OCI-LY3 (cell line): ENCODE measurements at regions not wholly inside any gene's neighbourhood (a gene's known extent, or its start where the extent isn't known, plus 50 kb on each side); places are given as distances from the start of the nearest gene placed in this dataset.

ENCODE experiments used
- EZH2phosphoT487 ChIP-seq: fragments of 200-600 bp; shearing (Covaris generic); IDR thresholded peaks from 2 replicates; pipeline ENCODE4 v1.6.1; 2018; ENCODE audit warnings: antibody characterized with exemption, mixed run types, low read depth
- TF ChIP-seq, protein P1 (sequence below): fragments of 200-600, 300-600 bp; sonication (generic); IDR thresholded peaks from 2 replicates; pipeline ENCODE4 v1.5.1; 2014; ENCODE audit warnings: antibody characterized with exemption, low read length, low read depth

DNA sequence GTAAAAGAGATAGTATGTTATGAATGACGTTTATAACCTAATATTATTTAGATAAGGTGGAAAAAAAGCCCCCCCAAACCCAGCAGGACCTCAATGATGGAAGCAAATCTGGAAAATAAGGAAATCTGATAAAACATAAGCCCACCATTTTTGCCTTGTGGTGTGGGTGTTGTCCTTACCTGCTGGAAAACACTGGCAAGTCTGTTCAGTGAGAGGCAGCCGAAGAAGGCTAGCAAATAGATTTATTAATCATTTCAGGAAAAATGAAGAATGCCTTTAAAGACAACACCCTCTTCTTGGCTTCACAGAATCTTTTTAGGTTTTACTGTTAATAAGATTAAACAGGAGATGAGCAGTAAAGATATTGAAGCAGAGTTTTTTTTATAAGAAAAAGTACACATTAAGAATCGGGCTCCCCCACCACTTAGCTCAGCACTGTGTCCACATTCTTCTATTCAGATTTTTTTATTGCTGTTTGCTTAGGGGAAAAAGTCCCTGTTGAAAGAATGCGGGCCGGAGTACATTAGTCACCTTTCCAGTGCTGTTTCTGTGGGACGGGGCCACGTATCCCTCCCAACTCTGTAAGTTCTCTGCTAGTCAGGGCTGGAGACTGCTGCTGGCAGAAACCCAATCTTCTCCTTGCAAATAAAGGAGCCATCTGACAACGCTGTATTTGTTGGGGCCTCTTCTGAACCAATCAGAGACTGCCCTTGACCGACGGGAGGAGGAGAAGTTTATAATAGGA is 104.1 kb downstream of the EVX1 start:
- TF ChIP-seq EZH2phosphoT487 = no peak
- TF ChIP-seq, protein P1, sequence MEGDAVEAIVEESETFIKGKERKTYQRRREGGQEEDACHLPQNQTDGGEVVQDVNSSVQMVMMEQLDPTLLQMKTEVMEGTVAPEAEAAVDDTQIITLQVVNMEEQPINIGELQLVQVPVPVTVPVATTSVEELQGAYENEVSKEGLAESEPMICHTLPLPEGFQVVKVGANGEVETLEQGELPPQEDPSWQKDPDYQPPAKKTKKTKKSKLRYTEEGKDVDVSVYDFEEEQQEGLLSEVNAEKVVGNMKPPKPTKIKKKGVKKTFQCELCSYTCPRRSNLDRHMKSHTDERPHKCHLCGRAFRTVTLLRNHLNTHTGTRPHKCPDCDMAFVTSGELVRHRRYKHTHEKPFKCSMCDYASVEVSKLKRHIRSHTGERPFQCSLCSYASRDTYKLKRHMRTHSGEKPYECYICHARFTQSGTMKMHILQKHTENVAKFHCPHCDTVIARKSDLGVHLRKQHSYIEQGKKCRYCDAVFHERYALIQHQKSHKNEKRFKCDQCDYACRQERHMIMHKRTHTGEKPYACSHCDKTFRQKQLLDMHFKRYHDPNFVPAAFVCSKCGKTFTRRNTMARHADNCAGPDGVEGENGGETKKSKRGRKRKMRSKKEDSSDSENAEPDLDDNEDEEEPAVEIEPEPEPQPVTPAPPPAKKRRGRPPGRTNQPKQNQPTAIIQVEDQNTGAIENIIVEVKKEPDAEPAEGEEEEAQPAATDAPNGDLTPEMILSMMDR = no peak
